ENCODE measurements at regions not wholly inside any gene's neighbourhood (a gene's known extent, or its start where the extent isn't known, plus 50 kb on each side); places are given as distances from the start of the nearest gene placed in this dataset.

DNA sequence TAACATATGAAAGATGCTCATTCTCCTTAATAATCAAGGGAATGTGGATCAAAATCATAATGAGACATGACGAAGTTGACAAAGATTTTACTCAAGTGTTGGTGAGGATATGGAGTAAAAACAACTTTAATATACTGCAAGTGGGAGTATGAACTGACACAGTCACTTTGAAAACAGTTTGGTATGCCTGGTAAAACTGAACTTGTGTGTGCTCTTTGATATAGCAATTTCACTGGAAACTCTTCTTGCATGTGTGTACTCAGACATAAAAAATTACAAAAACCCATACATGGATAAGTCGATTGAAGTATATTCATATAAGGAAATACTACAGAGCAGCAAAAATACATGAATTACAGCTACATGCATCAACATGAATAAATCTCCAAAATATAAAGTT lies 182.5 kb downstream of the NFKBIZ start:
- no peaks in the 10 kb centered on the region for H3K36me3 Mint-ChIP-seq (ENCODE audit: insufficient read depth)
- DNase-seq (ENCODE audit: low spot score, unreplicated experiment), result no peak
- TF ChIP-seq, protein P1, sequence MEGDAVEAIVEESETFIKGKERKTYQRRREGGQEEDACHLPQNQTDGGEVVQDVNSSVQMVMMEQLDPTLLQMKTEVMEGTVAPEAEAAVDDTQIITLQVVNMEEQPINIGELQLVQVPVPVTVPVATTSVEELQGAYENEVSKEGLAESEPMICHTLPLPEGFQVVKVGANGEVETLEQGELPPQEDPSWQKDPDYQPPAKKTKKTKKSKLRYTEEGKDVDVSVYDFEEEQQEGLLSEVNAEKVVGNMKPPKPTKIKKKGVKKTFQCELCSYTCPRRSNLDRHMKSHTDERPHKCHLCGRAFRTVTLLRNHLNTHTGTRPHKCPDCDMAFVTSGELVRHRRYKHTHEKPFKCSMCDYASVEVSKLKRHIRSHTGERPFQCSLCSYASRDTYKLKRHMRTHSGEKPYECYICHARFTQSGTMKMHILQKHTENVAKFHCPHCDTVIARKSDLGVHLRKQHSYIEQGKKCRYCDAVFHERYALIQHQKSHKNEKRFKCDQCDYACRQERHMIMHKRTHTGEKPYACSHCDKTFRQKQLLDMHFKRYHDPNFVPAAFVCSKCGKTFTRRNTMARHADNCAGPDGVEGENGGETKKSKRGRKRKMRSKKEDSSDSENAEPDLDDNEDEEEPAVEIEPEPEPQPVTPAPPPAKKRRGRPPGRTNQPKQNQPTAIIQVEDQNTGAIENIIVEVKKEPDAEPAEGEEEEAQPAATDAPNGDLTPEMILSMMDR (IDR thresholded peaks at IDR 0.05; ENCODE audit: unreplicated experiment), result no peak
- no peaks in the 10 kb centered on the region for H3K27me3 Mint-ChIP-seq
- H3K9me3 Mint-ChIP-seq (ENCODE audit: low read depth), result no peaks in the 10 kb centered on the region
- no peak overlapping the region for H3K27ac Mint-ChIP-seq
- H3K4me3 Mint-ChIP-seq (ENCODE audit: low read depth), result no peak overlapping the region
- H3K4me1 Mint-ChIP-seq (ENCODE audit: low read depth), result no peaks in the 10 kb centered on the region

DNA sequence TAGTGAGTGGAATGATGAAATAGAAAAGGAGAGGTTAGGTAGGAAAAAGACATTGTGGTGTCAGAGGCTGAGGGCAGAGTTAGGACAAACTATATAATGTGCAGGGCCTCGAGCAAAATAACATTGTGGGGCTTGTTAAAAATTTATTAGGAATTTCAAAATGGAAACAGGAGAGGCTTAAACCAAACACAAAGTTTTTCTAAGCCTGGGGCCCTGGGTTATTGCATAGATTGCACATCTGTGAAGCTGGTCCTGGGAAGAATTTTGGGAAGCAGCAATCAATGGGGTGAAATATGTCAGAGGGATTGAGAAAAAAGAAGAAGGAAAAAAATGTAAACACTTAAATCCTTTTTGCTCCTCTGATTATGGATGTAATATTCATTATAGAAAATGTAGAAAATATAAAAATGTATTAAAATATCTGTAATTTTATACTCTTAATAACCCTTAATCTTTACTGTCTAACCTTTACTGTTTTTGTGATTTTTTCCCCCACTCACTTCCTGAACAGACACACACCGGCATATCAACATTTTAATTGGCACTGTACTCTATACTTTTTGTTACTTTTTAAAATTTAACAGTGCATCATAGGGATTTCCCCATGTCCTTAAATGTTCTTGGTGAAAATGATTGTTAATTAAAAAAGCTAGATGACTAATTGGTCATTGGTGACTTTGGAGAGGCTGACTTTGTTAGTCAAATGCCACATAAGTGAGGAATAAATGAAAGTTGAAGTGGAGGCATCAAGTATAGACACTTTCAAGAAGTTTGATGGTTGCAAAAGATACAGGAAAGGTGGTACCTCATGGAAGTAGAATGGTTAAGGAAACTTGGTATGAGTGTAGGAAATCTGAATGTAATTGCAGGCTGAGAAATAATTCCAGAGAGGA lies 183.4 kb downstream of the NFKBIZ start:
- Mint-ChIP-seq H3K9me3 (ENCODE audit: low read depth) (no peaks in the 10 kb centered on the region), H3K36me3 (ENCODE audit: insufficient read depth) (no peaks in the 10 kb centered on the region), H3K27me3 (no peaks in the 10 kb centered on the region), H3K4me1 (ENCODE audit: low read depth) (no peaks in the 10 kb centered on the region), H3K27ac (no peak overlapping the region), H3K4me3 (ENCODE audit: low read depth) (no peak overlapping the region)
- TF ChIP-seq, protein P1 (IDR thresholded peaks at IDR 0.05; ENCODE audit: unreplicated experiment), result no peak
- no peak for DNase-seq (ENCODE audit: low spot score, unreplicated experiment)

GRCh38 chr3:102034639-102035451 lies 185.5 kb downstream of the NFKBIZ start:
- Mint-ChIP-seq H3K27ac (no peak overlapping the region), H3K36me3 (ENCODE audit: insufficient read depth) (no peaks in the 10 kb centered on the region), H3K4me3 (ENCODE audit: low read depth) (no peak overlapping the region), H3K9me3 (ENCODE audit: low read depth) (peaks cover 10% of the 10 kb centered on the region), H3K4me1 (ENCODE audit: low read depth) (no peaks in the 10 kb centered on the region), H3K27me3 (no peaks in the 10 kb centered on the region)
- TF ChIP-seq, protein P1 (IDR thresholded peaks at IDR 0.05; ENCODE audit: unreplicated experiment), result no peak
- no peak for DNase-seq (ENCODE audit: low spot score, unreplicated experiment)

- Mint-ChIP-seq H3K4me1 (ENCODE audit: low read depth) (no peaks in the 10 kb centered on the region), H3K27ac (no peak overlapping the region), H3K4me3 (ENCODE audit: low read depth) (no peak overlapping the region), H3K9me3 (ENCODE audit: low read depth) (peaks cover 14% of the 10 kb centered on the region), H3K27me3 (no peaks in the 10 kb centered on the region), H3K36me3 (ENCODE audit: insufficient read depth) (no peaks in the 10 kb centered on the region)
- TF ChIP-seq, protein P1 (IDR thresholded peaks at IDR 0.05; ENCODE audit: unreplicated experiment), result no peak
- DNase-seq (ENCODE audit: low spot score, unreplicated experiment), result no peak
Observed at GRCh38 chr3:102036017-102036416, 186.7 kb downstream of the NFKBIZ start.

- Mint-ChIP-seq H3K4me3 (ENCODE audit: low read depth) (no peak overlapping the region), H3K9me3 (ENCODE audit: low read depth) (peaks cover 18% of the 10 kb centered on the region), H3K27me3 (no peaks in the 10 kb centered on the region), H3K36me3 (ENCODE audit: insufficient read depth) (no peaks in the 10 kb centered on the region), H3K27ac (no peak overlapping the region), H3K4me1 (ENCODE audit: low read depth) (no peaks in the 10 kb centered on the region)
- TF ChIP-seq, protein P1 (IDR thresholded peaks at IDR 0.05; ENCODE audit: unreplicated experiment), result no peak
- no peak for DNase-seq (ENCODE audit: low spot score, unreplicated experiment)
Observed at GRCh38 chr3:102036472-102036871, 187.2 kb downstream of the NFKBIZ start.

Measured in progenitor cell of endocrine pancreas (in vitro differentiated cells).